Kasumi-1 (cell line): ENCODE measurements at regions not wholly inside any gene's neighbourhood (a gene's known extent, or its start where the extent isn't known, plus 50 kb on each side); places are given as distances from the start of the nearest gene placed in this dataset.
"Not testable (repeated sequence)": the region's sequence is repeated elsewhere in the genome, so short reads cannot be mapped to it uniquely, and the experiment has no call there.

ENCODE experiments used
- DNase-seq, 2 experiments: peaks; one replicate each; lab custom pipeline; 2025; lab: John Stamatoyannopoulos, UW

GRCh38 chr7:153407291-153408046 is 644.7 kb upstream of the DPP6 start:
- no peak for DNase-seq

- DNase-seq: no peak
Measured at GRCh38 chr7:153408360-153409335, 643.5 kb upstream of the DPP6 start.

GRCh38 chr7:153409567-153410342 is 642.4 kb upstream of the DPP6 start:
- not testable (repeated sequence) for DNase-seq

- DNase-seq: not testable (repeated sequence)
Measured at GRCh38 chr7:153410997-153411642, 641.1 kb upstream of the DPP6 start.

- DNase-seq: not testable (repeated sequence)
Measured at GRCh38 chr7:153412114-153412823, 639.9 kb upstream of the DPP6 start.

- DNase-seq: not testable (repeated sequence)
Measured at GRCh38 chr7:153412824-153413198, 639.4 kb upstream of the DPP6 start.

- no peak for DNase-seq
Measured at GRCh38 chr7:153413199-153413539, 639.0 kb upstream of the DPP6 start.

- DNase-seq: no peak
Measured at GRCh38 chr7:153413540-153414287, 638.5 kb upstream of the DPP6 start.

GRCh38 chr7:153414288-153414629 is 637.9 kb upstream of the DPP6 start:
- DNase-seq: no peak

GRCh38 chr7:153415632-153416031 is 636.6 kb upstream of the DPP6 start:
- no peak for DNase-seq

GRCh38 chr7:153422291-153423209 is 629.6 kb upstream of the DPP6 start:
- no peak for DNase-seq

GRCh38 chr7:153423210-153423590 is 629.0 kb upstream of the DPP6 start:
- no peak for DNase-seq

GRCh38 chr7:153430931-153431330 is 621.3 kb upstream of the DPP6 start:
- no peak for DNase-seq

- DNase-seq: no peak
Measured at GRCh38 chr7:153432063-153432462, 620.1 kb upstream of the DPP6 start.

GRCh38 chr7:153433223-153433622 is 619.0 kb upstream of the DPP6 start:
- DNase-seq: no peak

GRCh38 chr7:153440715-153441114 is 611.5 kb upstream of the DPP6 start:
- no peak for DNase-seq

GRCh38 chr7:153443032-153443701 is 609.0 kb upstream of the DPP6 start:
- DNase-seq: no peak

- DNase-seq: no peak
Measured at GRCh38 chr7:153444641-153445040, 607.6 kb upstream of the DPP6 start.

GRCh38 chr7:153445641-153446040 is 606.6 kb upstream of the DPP6 start:
- no peak for DNase-seq
